GM12878 (cell line): ENCODE measurements at regions not wholly inside any gene's neighbourhood (a gene's known extent, or its start where the extent isn't known, plus 50 kb on each side); places are given as distances from the start of the nearest gene placed in this dataset.

Experiments used
- ATAC-seq: fragments of 200-7000 bp; cut with Tn5 transposase; 3 replicates; pipeline ENCODE4 v1.9.1; 2020; ENCODE audit warnings: mild to moderate bottlenecking, moderate library complexity
- BruUV-seq: library from RNA; stranded (reverse); fragments of 400-500 nt; replicated peaks from 2 replicates; lab custom pipeline; 2021; lab: Mats Ljungman, UMichigan
- CTCF ChIA-PET: fragments of 300-600 bp; sonication (Branson Sonifier 250); formaldehyde crosslinking; extraction: SDS; loops from one replicate; lab custom pipeline; 2021; ENCODE audit warnings: inconsistent platforms; lab: Yijun Ruan, JAX
- POLR2A ChIA-PET: fragments of 350-600 bp; formaldehyde crosslinking; extraction: SDS; loops from one replicate; lab custom pipeline; 2021; ENCODE audit warnings: inconsistent platforms; lab: Charles Lee
- RAD21 ChIA-PET: fragments of 300-600 bp; sonication (Branson Sonifier 250); formaldehyde crosslinking; loops from one replicate; lab custom pipeline; 2023; ENCODE audit warnings: antibody characterized with exemption; ENCODE audit not compliant: unreplicated experiment; lab: Charles Lee
- SMC1A ChIA-PET: fragments of 300-600 bp; sonication (Branson Sonifier 250); formaldehyde crosslinking; loops from one replicate; lab custom pipeline; 2023; ENCODE audit not compliant: unreplicated experiment, uncharacterized antibody; lab: Charles Lee
- DNase-seq: peaks from one replicate; pipeline ENCODE4 v3.0.0-alpha.2; 2011; ENCODE audit warnings: low read depth, low spot score
- FAIRE-seq: peaks from 3 replicates; lab custom pipeline; 2011; peaks lifted over from hg19 to GRCh38; lab: Jason Lieb, UNC
- H2AFZ ChIP-seq: 2 replicates; pipeline ENCODE4 v1.6.0; 2011; ENCODE audit warnings: low read depth, low read length, control low read depth; ENCODE audit not compliant: control insufficient read depth
- H3K27ac ChIP-seq: 2 replicates; pipeline ENCODE4 v1.5.1; 2011; ENCODE audit warnings: control low read depth; ENCODE audit not compliant: control insufficient read depth, insufficient read depth
- H3K27me3 ChIP-seq, 2 experiments: replicated peaks in 1 of 2; 2 replicates each; pipeline versions ENCODE4 v1.6.0 to v1.6.1; 2011; ENCODE audit warnings: low read length in 1 of 2; ENCODE audit not compliant: control insufficient read depth in 2 of 2, insufficient read depth in 2 of 2
- H3K36me3 ChIP-seq, 2 experiments: 2 replicates each; pipeline ENCODE4 v1.5.1; 2011; ENCODE audit warnings: low read length in 1 of 2; ENCODE audit not compliant: control insufficient read depth in 2 of 2, insufficient read depth in 2 of 2
- H3K4me1 ChIP-seq: 2 replicates; pipeline ENCODE4 v1.6.1; 2011; ENCODE audit warnings: mild to moderate bottlenecking, low read length, moderate library complexity, mixed read lengths; ENCODE audit not compliant: control insufficient read depth, insufficient read depth
- H3K4me2 ChIP-seq: 2 replicates; pipeline ENCODE4 v1.6.0; 2011; ENCODE audit warnings: control low read depth; ENCODE audit not compliant: control insufficient read depth, insufficient read depth
- H3K4me3 ChIP-seq: fragments of 200-600 bp; sonication (generic); 2 replicates; pipeline ENCODE4 v1.5.1; 2016
- H3K79me2 ChIP-seq: 2 replicates; pipeline ENCODE4 v1.6.0; 2011; ENCODE audit warnings: low read length; ENCODE audit not compliant: control insufficient read depth, insufficient read depth
- H3K9ac ChIP-seq: 2 replicates; pipeline ENCODE4 v1.8.0; 2011; ENCODE audit warnings: low read length, control low read depth, mixed read lengths; ENCODE audit not compliant: control insufficient read depth, insufficient read depth
- H3K9me3 ChIP-seq: replicated peaks from 3 replicates; pipeline ENCODE4 v1.5.1; 2011; ENCODE audit warnings: mild to moderate bottlenecking, low read length; ENCODE audit not compliant: control insufficient read depth, insufficient read depth
- H4K20me1 ChIP-seq: 2 replicates; pipeline ENCODE4 v1.6.0; 2011; ENCODE audit not compliant: control insufficient read depth, insufficient read depth
- CREB1 ChIP-seq: IDR thresholded peaks from 2 replicates; pipeline ENCODE4 v1.6.1; 2012; ENCODE audit warnings: low read depth, mild to moderate bottlenecking, inconsistent platforms
- CREM ChIP-seq: IDR thresholded peaks from 2 replicates; pipeline ENCODE4 v1.6.1; 2014; ENCODE audit warnings: antibody characterized with exemption, low read depth
- MYB ChIP-seq: fragments of 150-350 bp; IDR thresholded peaks from 2 replicates; pipeline ENCODE4 v1.6.1; 2014; ENCODE audit warnings: mild to moderate bottlenecking, low read depth, low read length, borderline replicate concordance
- NBN ChIP-seq: fragments of 450-650 bp; IDR thresholded peaks from 2 replicates; pipeline ENCODE4 v1.6.1; 2016
- NFYB ChIP-seq: IDR thresholded peaks from 2 replicates; pipeline ENCODE4 v1.6.1; 2011; ENCODE audit warnings: low read depth, mild to moderate bottlenecking, low read length, improper control_type of control experiment, moderate library complexity; ENCODE audit not compliant: insufficient read depth
- POLR2AphosphoS2 ChIP-seq: IDR thresholded peaks from 2 replicates; pipeline ENCODE4 v1.6.1; 2011; ENCODE audit warnings: low read depth, mild to moderate bottlenecking, low read length, improper control_type of control experiment, moderate library complexity
- RBBP5 ChIP-seq: fragments of 200-600 bp; sonication (generic); conservative IDR thresholded peaks from 2 replicates; pipeline ENCODE4 v1.6.1; 2016
- RELA ChIP-seq: fragments of 450-650 bp; IDR thresholded peaks from 2 replicates; pipeline ENCODE4 v1.8.0; 2014; ENCODE audit warnings: borderline replicate concordance; ENCODE audit not compliant: partially characterized antibody
- TARDBP ChIP-seq: IDR thresholded peaks from 2 replicates; pipeline ENCODE4 v1.6.1; 2016; ENCODE audit warnings: borderline replicate concordance
- ZNF207 ChIP-seq: fragments of 450-650 bp; IDR thresholded peaks from 2 replicates; pipeline ENCODE4 v1.6.1; 2014; ENCODE audit warnings: antibody characterized with exemption, mild to moderate bottlenecking, borderline replicate concordance
- ZNF217 ChIP-seq: fragments of 450-650 bp; IDR thresholded peaks from 2 replicates; pipeline ENCODE4 v1.6.1; 2017; ENCODE audit warnings: antibody characterized with exemption, mild to moderate bottlenecking
- ZNF384 ChIP-seq: IDR thresholded peaks from 2 replicates; pipeline ENCODE4 v1.6.1; 2012; ENCODE audit warnings: low read depth, mild to moderate bottlenecking, low read length, improper control_type of control experiment, borderline replicate concordance
- WGBS: methylation state at CpG from one replicate; pipeline ENCODE4 v1.1.6; 2016; ENCODE audit warnings: low lambda C conversion rate; ENCODE audit not compliant: insufficient replicate concordance, insufficient coverage; ENCODE audit errors: missing lambda C conversion rate; 5-methylcytosine and 5-hydroxymethylcytosine counted together
- in situ Hi-C: fragments of 300-500 bp; cut with MboI; formaldehyde crosslinking; loops from 9 replicates; pipeline ENCODE4 v1.14.3; 2018; ENCODE audit warnings: mixed read lengths
- intact Hi-C: fragments of 100-400 bp; cut with micrococcal nuclease; formaldehyde crosslinking; loops from one replicate; pipeline ENCODE4 v1.14.2; 2022; ENCODE audit not compliant: unreplicated experiment
- TF ChIP-seq, protein P1 (sequence below): fragments of 450-650 bp; IDR thresholded peaks from 2 replicates; pipeline ENCODE4 v1.6.1; 2016; ENCODE audit warnings: mild to moderate bottlenecking, moderate library complexity, borderline replicate concordance
- TF ChIP-seq, protein P2 (sequence below): fragments of 150-350 bp; IDR thresholded peaks from 2 replicates; pipeline ENCODE4 v1.6.1; 2014; ENCODE audit warnings: mild to moderate bottlenecking, low read depth, low read length
- TF ChIP-seq, protein P3 (sequence below): IDR thresholded peaks from 2 replicates; pipeline ENCODE4 v1.6.1; 2011; ENCODE audit warnings: low read depth, mild to moderate bottlenecking, low read length, moderate library complexity, borderline replicate concordance; ENCODE audit errors: extremely low read depth
- TF ChIP-seq, protein P4 (sequence below): fragments of 450-650 bp; formaldehyde crosslinking; IDR thresholded peaks from 2 replicates; pipeline ENCODE4 v1.5.0; 2022; ENCODE audit warnings: mild to moderate bottlenecking, missing genetic modification characterization

GRCh38 chr10:118481871-118482270, 113.6 kb downstream of the PRLHR start (continued):
- TF ChIP-seq RELA (no peak), ZNF217 (no peak), NBN (no peak), CREB1 (no peak), MYB (no peak), ZNF384 (no peak)
- TF ChIP-seq, protein P1, sequence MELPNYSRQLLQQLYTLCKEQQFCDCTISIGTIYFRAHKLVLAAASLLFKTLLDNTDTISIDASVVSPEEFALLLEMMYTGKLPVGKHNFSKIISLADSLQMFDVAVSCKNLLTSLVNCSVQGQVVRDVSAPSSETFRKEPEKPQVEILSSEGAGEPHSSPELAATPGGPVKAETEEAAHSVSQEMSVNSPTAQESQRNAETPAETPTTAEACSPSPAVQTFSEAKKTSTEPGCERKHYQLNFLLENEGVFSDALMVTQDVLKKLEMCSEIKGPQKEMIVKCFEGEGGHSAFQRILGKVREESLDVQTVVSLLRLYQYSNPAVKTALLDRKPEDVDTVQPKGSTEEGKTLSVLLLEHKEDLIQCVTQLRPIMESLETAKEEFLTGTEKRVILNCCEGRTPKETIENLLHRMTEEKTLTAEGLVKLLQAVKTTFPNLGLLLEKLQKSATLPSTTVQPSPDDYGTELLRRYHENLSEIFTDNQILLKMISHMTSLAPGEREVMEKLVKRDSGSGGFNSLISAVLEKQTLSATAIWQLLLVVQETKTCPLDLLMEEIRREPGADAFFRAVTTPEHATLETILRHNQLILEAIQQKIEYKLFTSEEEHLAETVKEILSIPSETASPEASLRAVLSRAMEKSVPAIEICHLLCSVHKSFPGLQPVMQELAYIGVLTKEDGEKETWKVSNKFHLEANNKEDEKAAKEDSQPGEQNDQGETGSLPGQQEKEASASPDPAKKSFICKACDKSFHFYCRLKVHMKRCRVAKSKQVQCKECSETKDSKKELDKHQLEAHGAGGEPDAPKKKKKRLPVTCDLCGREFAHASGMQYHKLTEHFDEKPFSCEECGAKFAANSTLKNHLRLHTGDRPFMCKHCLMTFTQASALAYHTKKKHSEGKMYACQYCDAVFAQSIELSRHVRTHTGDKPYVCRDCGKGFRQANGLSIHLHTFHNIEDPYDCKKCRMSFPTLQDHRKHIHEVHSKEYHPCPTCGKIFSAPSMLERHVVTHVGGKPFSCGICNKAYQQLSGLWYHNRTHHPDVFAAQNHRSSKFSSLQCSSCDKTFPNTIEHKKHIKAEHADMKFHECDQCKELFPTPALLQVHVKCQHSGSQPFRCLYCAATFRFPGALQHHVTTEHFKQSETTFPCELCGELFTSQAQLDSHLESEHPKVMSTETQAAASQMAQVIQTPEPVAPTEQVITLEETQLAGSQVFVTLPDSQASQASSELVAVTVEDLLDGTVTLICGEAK: no peak
- TF ChIP-seq, protein P2, sequence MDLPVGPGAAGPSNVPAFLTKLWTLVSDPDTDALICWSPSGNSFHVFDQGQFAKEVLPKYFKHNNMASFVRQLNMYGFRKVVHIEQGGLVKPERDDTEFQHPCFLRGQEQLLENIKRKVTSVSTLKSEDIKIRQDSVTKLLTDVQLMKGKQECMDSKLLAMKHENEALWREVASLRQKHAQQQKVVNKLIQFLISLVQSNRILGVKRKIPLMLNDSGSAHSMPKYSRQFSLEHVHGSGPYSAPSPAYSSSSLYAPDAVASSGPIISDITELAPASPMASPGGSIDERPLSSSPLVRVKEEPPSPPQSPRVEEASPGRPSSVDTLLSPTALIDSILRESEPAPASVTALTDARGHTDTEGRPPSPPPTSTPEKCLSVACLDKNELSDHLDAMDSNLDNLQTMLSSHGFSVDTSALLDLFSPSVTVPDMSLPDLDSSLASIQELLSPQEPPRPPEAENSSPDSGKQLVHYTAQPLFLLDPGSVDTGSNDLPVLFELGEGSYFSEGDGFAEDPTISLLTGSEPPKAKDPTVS: no peak

- in situ Hi-C loops (no loop called here), intact Hi-C loops (no loop called here)
- Histone ChIP-seq H3K36me3 (no peaks in the 10 kb centered on the region), H3K9ac (no peak overlapping the region), H3K79me2 (no peaks in the 10 kb centered on the region), H3K27ac (no peak overlapping the region), H4K20me1 (no peaks in the 10 kb centered on the region), H3K4me1 (no peaks in the 10 kb centered on the region), H3K27me3 (peaks cover 0 to 2% of the 10 kb centered on the region in 2 experiments; a peak in 1 of 4 replicates), H3K9me3 (no peaks in the 10 kb centered on the region), H2AFZ (no peak overlapping the region), H3K4me3 (no peak overlapping the region), H3K4me2 (no peak overlapping the region)
- CTCF ChIA-PET: interaction anchor here (0.9 to 2.5 kb wide), 4 partner anchors 14 to 93 kb away, joined by 3 to 12 read pairs (median 4); no protein-coding TSS in a partner anchor
- BruUV-seq: no TSS peak
- 25% methylated on average over 6 of the region's 6 CpGs for WGBS
- no peak for DNase-seq
- RAD21 ChIA-PET: no interaction called here
- FAIRE-seq: no peak
- SMC1A ChIA-PET: interaction anchor here (1.0 to 1.2 kb wide), 2 partner anchors 16 to 20 kb away, joined by 3 read pairs; no protein-coding TSS in a partner anchor
- no peak for ATAC-seq
- POLR2A ChIA-PET: no interaction called here
- TF ChIP-seq NFYB: no peak
- TF ChIP-seq, protein P3, sequence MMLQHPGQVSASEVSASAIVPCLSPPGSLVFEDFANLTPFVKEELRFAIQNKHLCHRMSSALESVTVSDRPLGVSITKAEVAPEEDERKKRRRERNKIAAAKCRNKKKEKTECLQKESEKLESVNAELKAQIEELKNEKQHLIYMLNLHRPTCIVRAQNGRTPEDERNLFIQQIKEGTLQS: no peak
- TF ChIP-seq ZNF217: no peak
- TF ChIP-seq, protein P4, sequence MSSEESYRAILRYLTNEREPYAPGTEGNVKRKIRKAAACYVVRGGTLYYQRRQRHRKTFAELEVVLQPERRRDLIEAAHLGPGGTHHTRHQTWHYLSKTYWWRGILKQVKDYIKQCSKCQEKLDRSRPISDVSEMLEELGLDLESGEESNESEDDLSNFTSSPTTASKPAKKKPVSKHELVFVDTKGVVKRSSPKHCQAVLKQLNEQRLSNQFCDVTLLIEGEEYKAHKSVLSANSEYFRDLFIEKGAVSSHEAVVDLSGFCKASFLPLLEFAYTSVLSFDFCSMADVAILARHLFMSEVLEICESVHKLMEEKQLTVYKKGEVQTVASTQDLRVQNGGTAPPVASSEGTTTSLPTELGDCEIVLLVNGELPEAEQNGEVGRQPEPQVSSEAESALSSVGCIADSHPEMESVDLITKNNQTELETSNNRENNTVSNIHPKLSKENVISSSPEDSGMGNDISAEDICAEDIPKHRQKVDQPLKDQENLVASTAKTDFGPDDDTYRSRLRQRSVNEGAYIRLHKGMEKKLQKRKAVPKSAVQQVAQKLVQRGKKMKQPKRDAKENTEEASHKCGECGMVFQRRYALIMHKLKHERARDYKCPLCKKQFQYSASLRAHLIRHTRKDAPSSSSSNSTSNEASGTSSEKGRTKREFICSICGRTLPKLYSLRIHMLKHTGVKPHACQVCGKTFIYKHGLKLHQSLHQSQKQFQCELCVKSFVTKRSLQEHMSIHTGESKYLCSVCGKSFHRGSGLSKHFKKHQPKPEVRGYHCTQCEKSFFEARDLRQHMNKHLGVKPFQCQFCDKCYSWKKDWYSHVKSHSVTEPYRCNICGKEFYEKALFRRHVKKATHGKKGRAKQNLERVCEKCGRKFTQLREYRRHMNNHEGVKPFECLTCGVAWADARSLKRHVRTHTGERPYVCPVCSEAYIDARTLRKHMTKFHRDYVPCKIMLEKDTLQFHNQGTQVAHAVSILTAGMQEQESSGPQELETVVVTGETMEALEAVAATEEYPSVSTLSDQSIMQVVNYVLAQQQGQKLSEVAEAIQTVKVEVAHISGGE (CRISPR knock-in tag): no peak
- no peak for TF ChIP-seq ZNF207
- no peak for TF ChIP-seq POLR2AphosphoS2
- no peak for TF ChIP-seq TARDBP
- no peak for TF ChIP-seq RBBP5
- TF ChIP-seq CREM: no peak
Measured at GRCh38 chr10:118475214-118475613, 120.2 kb downstream of the PRLHR start.
